ENCODE measurements at regions not wholly inside any gene's neighbourhood (a gene's known extent, or its start where the extent isn't known, plus 50 kb on each side); places are given as distances from the start of the nearest gene placed in this dataset.

DNA sequence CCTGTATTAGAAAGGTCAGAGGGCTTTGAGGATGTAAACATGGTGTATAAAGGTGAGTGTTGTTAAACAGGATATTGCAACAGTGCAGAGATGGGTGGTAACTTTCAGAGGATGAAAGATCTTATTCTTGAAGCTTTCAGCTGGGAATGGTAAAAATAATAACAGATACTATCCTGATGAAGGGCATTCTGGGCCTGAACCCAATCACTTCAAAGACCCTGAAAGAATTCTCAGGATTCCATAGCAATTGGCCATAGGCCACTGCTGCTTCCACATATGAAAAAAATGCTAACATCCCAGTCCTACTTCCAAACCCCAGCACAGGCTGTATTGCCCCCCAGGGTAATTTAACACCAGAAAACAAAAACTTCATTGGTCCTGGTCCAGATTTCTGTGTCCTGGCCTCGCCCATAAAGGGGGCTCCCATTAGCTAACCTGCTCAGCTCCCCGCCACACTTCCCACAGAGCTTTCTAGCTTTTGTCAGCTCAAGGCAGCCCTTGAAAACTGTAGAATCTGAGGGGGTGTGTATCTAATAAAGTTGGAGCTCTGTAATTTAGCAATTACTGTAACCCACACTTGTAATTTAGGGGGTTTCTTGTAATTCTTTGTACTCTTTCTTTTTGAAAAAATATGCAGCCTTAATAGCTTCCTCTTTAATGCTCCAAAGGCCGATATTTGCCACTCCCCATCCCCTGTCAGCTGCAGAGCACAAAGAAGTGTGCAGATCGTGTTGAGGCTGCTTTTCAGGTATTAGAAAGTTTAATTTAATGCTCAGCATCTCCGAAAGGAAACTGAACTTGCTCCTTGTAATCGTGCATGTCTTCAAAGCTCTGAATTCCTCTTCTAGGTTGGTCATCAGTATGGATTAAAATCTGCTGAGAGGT, 371.5 kb downstream of the SEC14L1 start (continued):
- TF ChIP-seq ZSCAN9 (CRISPR knock-in tag; IDR thresholded peaks at IDR 0.05; ENCODE audit: borderline replicate concordance) (peak; percentile 95), NR0B2 (CRISPR knock-in tag; IDR thresholded peaks at IDR 0.05) (no peak), SIX4 (CRISPR knock-in tag; IDR thresholded peaks at IDR 0.05) (peak; percentile 88), ZNF879 (CRISPR knock-in tag; IDR thresholded peaks at IDR 0.05) (no peak), GABPA (IDR thresholded peaks at IDR 0.05; ENCODE audit: low read depth, low read length) (peak; percentile 17; the same call in 1 of the 2 replicates), GABPA (CRISPR knock-in tag; IDR thresholded peaks at IDR 0.05; ENCODE audit: low read depth) (peak; percentile 82), ZGPAT (CRISPR knock-in tag; IDR thresholded peaks at IDR 0.05) (peak; percentile 98), ZBTB37 (CRISPR knock-in tag; IDR thresholded peaks at IDR 0.05) (no peak), ZNF580 (CRISPR knock-in tag; IDR thresholded peaks at IDR 0.05; ENCODE audit: borderline replicate concordance, low read depth) (0 out of 2 replicates have a peak, but pooled peaks have one; percentile 50), PAWR (CRISPR knock-in tag; IDR thresholded peaks at IDR 0.05; ENCODE audit: borderline replicate concordance) (no peak), BHLHE40 (IDR thresholded peaks at IDR 0.05; ENCODE audit: low read length) (no peak), JARID2 (CRISPR knock-in tag; IDR thresholded peaks at IDR 0.05; ENCODE audit: insufficient replicate concordance) (no peak), ZFP36 (IDR thresholded peaks at IDR 0.05; ENCODE audit: borderline replicate concordance, low read depth, low read length, partially characterized antibody) (no peak), GTF3A (CRISPR knock-in tag; conservative IDR thresholded peaks at IDR 0.05) (no peak), ARHGAP35 (CRISPR knock-in tag; IDR thresholded peaks at IDR 0.05; ENCODE audit: borderline replicate concordance) (no peak), TARDBP (CRISPR knock-in tag; IDR thresholded peaks at IDR 0.05) (peak; percentile 99), ZNF101 (CRISPR knock-in tag; IDR thresholded peaks at IDR 0.05; ENCODE audit: borderline replicate concordance, low read depth) (no peak)
- TF ChIP-seq, protein P1, sequence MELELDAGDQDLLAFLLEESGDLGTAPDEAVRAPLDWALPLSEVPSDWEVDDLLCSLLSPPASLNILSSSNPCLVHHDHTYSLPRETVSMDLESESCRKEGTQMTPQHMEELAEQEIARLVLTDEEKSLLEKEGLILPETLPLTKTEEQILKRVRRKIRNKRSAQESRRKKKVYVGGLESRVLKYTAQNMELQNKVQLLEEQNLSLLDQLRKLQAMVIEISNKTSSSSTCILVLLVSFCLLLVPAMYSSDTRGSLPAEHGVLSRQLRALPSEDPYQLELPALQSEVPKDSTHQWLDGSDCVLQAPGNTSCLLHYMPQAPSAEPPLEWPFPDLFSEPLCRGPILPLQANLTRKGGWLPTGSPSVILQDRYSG (CRISPR knock-in tag; IDR thresholded peaks at IDR 0.05): no peak
- TF ChIP-seq, protein P2, sequence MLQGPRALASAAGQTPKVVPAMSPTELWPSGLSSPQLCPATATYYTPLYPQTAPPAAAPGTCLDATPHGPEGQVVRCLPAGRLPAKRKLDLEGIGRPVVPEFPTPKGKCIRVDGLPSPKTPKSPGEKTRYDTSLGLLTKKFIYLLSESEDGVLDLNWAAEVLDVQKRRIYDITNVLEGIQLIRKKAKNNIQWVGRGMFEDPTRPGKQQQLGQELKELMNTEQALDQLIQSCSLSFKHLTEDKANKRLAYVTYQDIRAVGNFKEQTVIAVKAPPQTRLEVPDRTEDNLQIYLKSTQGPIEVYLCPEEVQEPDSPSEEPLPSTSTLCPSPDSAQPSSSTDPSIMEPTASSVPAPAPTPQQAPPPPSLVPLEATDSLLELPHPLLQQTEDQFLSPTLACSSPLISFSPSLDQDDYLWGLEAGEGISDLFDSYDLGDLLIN (CRISPR knock-in tag; IDR thresholded peaks at IDR 0.05; ENCODE audit: borderline replicate concordance): 0 out of 2 replicates have a peak, but pooled peaks have one; percentile 44
- TF ChIP-seq, protein P3, sequence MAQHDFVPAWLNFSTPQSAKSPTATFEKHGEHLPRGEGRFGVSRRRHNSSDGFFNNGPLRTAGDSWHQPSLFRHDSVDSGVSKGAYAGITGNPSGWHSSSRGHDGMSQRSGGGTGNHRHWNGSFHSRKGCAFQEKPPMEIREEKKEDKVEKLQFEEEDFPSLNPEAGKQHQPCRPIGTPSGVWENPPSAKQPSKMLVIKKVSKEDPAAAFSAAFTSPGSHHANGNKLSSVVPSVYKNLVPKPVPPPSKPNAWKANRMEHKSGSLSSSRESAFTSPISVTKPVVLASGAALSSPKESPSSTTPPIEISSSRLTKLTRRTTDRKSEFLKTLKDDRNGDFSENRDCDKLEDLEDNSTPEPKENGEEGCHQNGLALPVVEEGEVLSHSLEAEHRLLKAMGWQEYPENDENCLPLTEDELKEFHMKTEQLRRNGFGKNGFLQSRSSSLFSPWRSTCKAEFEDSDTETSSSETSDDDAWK (CRISPR knock-in tag; IDR thresholded peaks at IDR 0.05): no peak
- TF ChIP-seq, protein P4, sequence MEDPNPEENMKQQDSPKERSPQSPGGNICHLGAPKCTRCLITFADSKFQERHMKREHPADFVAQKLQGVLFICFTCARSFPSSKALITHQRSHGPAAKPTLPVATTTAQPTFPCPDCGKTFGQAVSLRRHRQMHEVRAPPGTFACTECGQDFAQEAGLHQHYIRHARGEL (CRISPR knock-in tag; IDR thresholded peaks at IDR 0.05): no peak

Data from HepG2 (cell line).